ENCODE measurements at regions not wholly inside any gene's neighbourhood (a gene's known extent, or its start where the extent isn't known, plus 50 kb on each side); places are given as distances from the start of the nearest gene placed in this dataset.

GRCh38 chr19:28185646-28186045 is 1027.3 kb downstream of the UQCRFS1 start:
- Histone ChIP-seq H3K9me3 (no peaks in the 10 kb centered on the region), H3K4me3 (no peak overlapping the region), H3K36me3 (no peaks in the 10 kb centered on the region), H3K27me3 (no peaks in the 10 kb centered on the region), H3K4me1 (ENCODE audit: insufficient read depth) (no peaks in the 10 kb centered on the region), H3K27ac (no peak overlapping the region)
- no peak for TF ChIP-seq POLR2A (IDR thresholded peaks at IDR 0.05)
- no peak for TF ChIP-seq CTCF (IDR thresholded peaks at IDR 0.05)
- TF ChIP-seq EP300 (IDR thresholded peaks at IDR 0.05), result no peak
- no peak for DNase-seq
- 48 to 75% (median 64%) methylated on average over 3 of the region's 3 CpGs for WGBS, 3 donors
- intact Hi-C loops (cut with DNase I), result no loop called here

- Histone ChIP-seq H3K4me3 (no peak overlapping the region), H3K27me3 (no peaks in the 10 kb centered on the region), H3K9me3 (no peaks in the 10 kb centered on the region), H3K4me1 (ENCODE audit: insufficient read depth) (no peaks in the 10 kb centered on the region), H3K27ac (no peak overlapping the region), H3K36me3 (no peaks in the 10 kb centered on the region)
- TF ChIP-seq POLR2A (IDR thresholded peaks at IDR 0.05), result no peak
- TF ChIP-seq EP300 (IDR thresholded peaks at IDR 0.05), result no peak
- no peak for TF ChIP-seq CTCF (IDR thresholded peaks at IDR 0.05)
- intact Hi-C loops (cut with DNase I), result no loop called here
- no peak for DNase-seq
Measured at GRCh38 chr19:28184997-28185396, 1028.0 kb downstream of the UQCRFS1 start.

- DNase-seq, result no peak
- Histone ChIP-seq H3K27me3 (no peaks in the 10 kb centered on the region), H3K4me3 (no peak overlapping the region), H3K36me3 (no peaks in the 10 kb centered on the region), H3K4me1 (ENCODE audit: insufficient read depth) (no peaks in the 10 kb centered on the region), H3K27ac (no peak overlapping the region), H3K9me3 (no peaks in the 10 kb centered on the region)
- no peak for TF ChIP-seq EP300 (IDR thresholded peaks at IDR 0.05)
- TF ChIP-seq CTCF (IDR thresholded peaks at IDR 0.05), result no peak
- TF ChIP-seq POLR2A (IDR thresholded peaks at IDR 0.05), result no peak
- 0 to 93% (median 30%) methylated on average over 1 of the region's 1 CpG for WGBS, 3 donors
- intact Hi-C loops (cut with DNase I), result no loop called here
Measured at GRCh38 chr19:28176193-28176592, 1036.8 kb downstream of the UQCRFS1 start.

- Histone ChIP-seq H3K9me3 (no peaks in the 10 kb centered on the region), H3K27ac (no peak overlapping the region), H3K27me3 (no peaks in the 10 kb centered on the region), H3K36me3 (no peaks in the 10 kb centered on the region), H3K4me1 (ENCODE audit: insufficient read depth) (no peaks in the 10 kb centered on the region), H3K4me3 (no peak overlapping the region)
- WGBS, 3 donors, result 81 to 89% (median 85%) methylated on average over 8 of the region's 8 CpGs
- intact Hi-C loops (cut with DNase I), result no loop called here
- DNase-seq, result no peak
- TF ChIP-seq CTCF (IDR thresholded peaks at IDR 0.05) (no peak), POLR2A (IDR thresholded peaks at IDR 0.05) (no peak), EP300 (IDR thresholded peaks at IDR 0.05) (no peak)
Measured at GRCh38 chr19:28171983-28172382, 1041.0 kb downstream of the UQCRFS1 start.

- no peak for DNase-seq
Measured at GRCh38 chr19:28170066-28170465, 1042.9 kb downstream of the UQCRFS1 start.

More at GRCh38 chr19:28170066-28170465, 1042.9 kb downstream of the UQCRFS1 start:
- intact Hi-C loops (cut with DNase I), result no loop called here
- no peaks in the 10 kb centered on the region for H3K4me1 ChIP-seq (ENCODE audit: insufficient read depth)
- no peak overlapping the region for H3K4me3 ChIP-seq
- no peaks in the 10 kb centered on the region for H3K27me3 ChIP-seq
- no peak overlapping the region for H3K27ac ChIP-seq
- no peaks in the 10 kb centered on the region for H3K36me3 ChIP-seq
- TF ChIP-seq EP300 (IDR thresholded peaks at IDR 0.05) (no peak), CTCF (IDR thresholded peaks at IDR 0.05) (no peak), POLR2A (IDR thresholded peaks at IDR 0.05) (no peak)
- H3K9me3 ChIP-seq, result no peaks in the 10 kb centered on the region
- WGBS, 3 donors, result 45 to 61% (median 46%) methylated on average over 3 of the region's 3 CpGs
